ENCODE measurements at regions not wholly inside any gene's neighbourhood (a gene's known extent, or its start where the extent isn't known, plus 50 kb on each side); places are given as distances from the start of the nearest gene placed in this dataset.

GRCh38 chr3:181880331-181880730 lies 168.6 kb downstream of the SOX2 start:
- Histone ChIP-seq H3K4me3 (ENCODE audit: low read depth, low read length) (no peak overlapping the region), H3K27me3 (replicated peaks) (no peaks in the 10 kb centered on the region), H3K36me3 (replicated peaks) (no peaks in the 10 kb centered on the region), H3K27ac (no peak overlapping the region)
- no peak for TF ChIP-seq CTCF (IDR thresholded peaks at IDR 0.05; ENCODE audit: low read depth, low read length, missing control alignments)
- DNase-seq, result no peak
- in situ Hi-C loops (cut with HindIII; ENCODE audit: low pct_ligation_motif_present, low sequenced_read_pairs), result no loop called here

- Histone ChIP-seq H3K36me3 (replicated peaks) (no peaks in the 10 kb centered on the region), H3K4me3 (ENCODE audit: low read depth, low read length) (no peak overlapping the region), H3K27ac (no peak overlapping the region), H3K27me3 (replicated peaks) (no peaks in the 10 kb centered on the region)
- no peak for DNase-seq
- no peak for TF ChIP-seq CTCF (IDR thresholded peaks at IDR 0.05; ENCODE audit: low read depth, low read length, missing control alignments)
- in situ Hi-C loops (cut with HindIII; ENCODE audit: low pct_ligation_motif_present, low sequenced_read_pairs), result no loop called here
These were observed 170.0 kb downstream of the SOX2 start for GRCh38 chr3:181881749-181882148.

GRCh38 chr3:181885868-181886630 lies 174.3 kb downstream of the SOX2 start:
- Histone ChIP-seq H3K36me3 (replicated peaks) (no peaks in the 10 kb centered on the region), H3K4me3 (ENCODE audit: low read depth, low read length) (no peak overlapping the region), H3K27me3 (replicated peaks) (no peaks in the 10 kb centered on the region), H3K27ac (no peak overlapping the region)
- TF ChIP-seq CTCF (IDR thresholded peaks at IDR 0.05; ENCODE audit: low read depth, low read length, missing control alignments), result no peak
- no peak for DNase-seq
- in situ Hi-C loops (cut with HindIII; ENCODE audit: low pct_ligation_motif_present, low sequenced_read_pairs), result no loop called here

GRCh38 chr3:181886676-181887075 lies 175.0 kb downstream of the SOX2 start:
- Histone ChIP-seq H3K27ac (no peak overlapping the region), H3K4me3 (ENCODE audit: low read depth, low read length) (no peak overlapping the region), H3K36me3 (replicated peaks) (no peaks in the 10 kb centered on the region), H3K27me3 (replicated peaks) (no peaks in the 10 kb centered on the region)
- in situ Hi-C loops (cut with HindIII; ENCODE audit: low pct_ligation_motif_present, low sequenced_read_pairs), result no loop called here
- no peak for TF ChIP-seq CTCF (IDR thresholded peaks at IDR 0.05; ENCODE audit: low read depth, low read length, missing control alignments)
- no peak for DNase-seq

- Histone ChIP-seq H3K36me3 (replicated peaks) (no peaks in the 10 kb centered on the region), H3K27ac (no peak overlapping the region), H3K27me3 (replicated peaks) (no peaks in the 10 kb centered on the region), H3K4me3 (ENCODE audit: low read depth, low read length) (no peak overlapping the region)
- in situ Hi-C loops (cut with HindIII; ENCODE audit: low pct_ligation_motif_present, low sequenced_read_pairs), result no loop called here
- DNase-seq, result no peak
- TF ChIP-seq CTCF (IDR thresholded peaks at IDR 0.05; ENCODE audit: low read depth, low read length, missing control alignments), result no peak
These were observed 176.0 kb downstream of the SOX2 start for GRCh38 chr3:181887685-181888084.

GRCh38 chr3:181888234-181888633 lies 176.5 kb downstream of the SOX2 start:
- no peak for DNase-seq
- Histone ChIP-seq H3K27ac (no peak overlapping the region), H3K27me3 (replicated peaks) (no peaks in the 10 kb centered on the region), H3K36me3 (replicated peaks) (no peaks in the 10 kb centered on the region), H3K4me3 (ENCODE audit: low read depth, low read length) (no peak overlapping the region)
- no peak for TF ChIP-seq CTCF (IDR thresholded peaks at IDR 0.05; ENCODE audit: low read depth, low read length, missing control alignments)
- in situ Hi-C loops (cut with HindIII; ENCODE audit: low pct_ligation_motif_present, low sequenced_read_pairs), result no loop called here
